ENCODE measurements at regions not wholly inside any gene's neighbourhood (a gene's known extent, or its start where the extent isn't known, plus 50 kb on each side); places are given as distances from the start of the nearest gene placed in this dataset.

- Histone ChIP-seq H3K4me2 (no peak overlapping the region), H3K9ac (no peak overlapping the region), H3F3A (ENCODE audit: low read depth) (no peaks in the 10 kb centered on the region), H3K36me3 (no peaks in the 10 kb centered on the region), H2AFZ (replicated peaks) (peak overlapping the region; percentile 35), H3K79me2 (ENCODE audit: low read depth) (no peaks in the 10 kb centered on the region), H3K9me3 (ENCODE audit: low read depth) (no peaks in the 10 kb centered on the region), H3K27ac (no peak overlapping the region), H4K20me1 (ENCODE audit: low read depth) (no peaks in the 10 kb centered on the region), H3K27me3 (no peaks in the 10 kb centered on the region), H3K4me1 (peaks cover 26% of the 10 kb centered on the region), H3K4me3 (no peak overlapping the region)
- TF ChIP-seq EZH2phosphoT487 (IDR thresholded peaks at IDR 0.05) (no peak), CTCF (IDR thresholded peaks at IDR 0.05) (no peak), EZH2 (IDR thresholded peaks at IDR 0.05) (no peak)
- H3K9me3 Mint-ChIP-seq: no peaks in the 10 kb centered on the region
- DNase-seq (ENCODE audit: low spot score): no peak
- H3K4me1 Mint-ChIP-seq: peaks cover 20% of the 10 kb centered on the region
- no peak overlapping the region for H3K4me3 Mint-ChIP-seq
- no peaks in the 10 kb centered on the region for H3K27me3 Mint-ChIP-seq (ENCODE audit: insufficient read depth, low read depth)
- no peak overlapping the region for H3K27ac Mint-ChIP-seq
- peaks cover 4% of the 10 kb centered on the region for H3K36me3 Mint-ChIP-seq
These were observed 579.4 kb upstream of the MIR17HG start for GRCh38 chr13:90768116-90768515.

- Mint-ChIP-seq H3K4me1 (peaks cover 33% of the 10 kb centered on the region), H3K4me3 (no peak overlapping the region), H3K27ac (no peak overlapping the region), H3K27me3 (ENCODE audit: insufficient read depth, low read depth) (no peaks in the 10 kb centered on the region), H3K36me3 (peaks cover 4% of the 10 kb centered on the region), H3K9me3 (no peaks in the 10 kb centered on the region)
- Histone ChIP-seq H3K4me3 (no peak overlapping the region), H3K79me2 (ENCODE audit: low read depth) (no peaks in the 10 kb centered on the region), H3K9ac (no peak overlapping the region), H3K27me3 (no peaks in the 10 kb centered on the region), H4K20me1 (ENCODE audit: low read depth) (no peaks in the 10 kb centered on the region), H3K9me3 (ENCODE audit: low read depth) (no peaks in the 10 kb centered on the region), H3K4me2 (no peak overlapping the region), H3K36me3 (no peaks in the 10 kb centered on the region), H3K27ac (no peak overlapping the region), H3F3A (ENCODE audit: low read depth) (peaks cover 7% of the 10 kb centered on the region), H2AFZ (replicated peaks) (no peak overlapping the region), H3K4me1 (peaks cover 38% of the 10 kb centered on the region)
- no peak for DNase-seq (ENCODE audit: low spot score)
- TF ChIP-seq CTCF (IDR thresholded peaks at IDR 0.05): no peak
- TF ChIP-seq EZH2phosphoT487 (IDR thresholded peaks at IDR 0.05): no peak
- no peak for TF ChIP-seq EZH2 (IDR thresholded peaks at IDR 0.05)
These were observed 578.1 kb upstream of the MIR17HG start for GRCh38 chr13:90769387-90769786.

GRCh38 chr13:90770334-90770733, 577.2 kb upstream of the MIR17HG start:
- Histone ChIP-seq H3K79me2 (ENCODE audit: low read depth) (no peaks in the 10 kb centered on the region), H3K36me3 (no peaks in the 10 kb centered on the region), H3K4me1 (peaks cover 38% of the 10 kb centered on the region), H3K9ac (no peak overlapping the region), H3K27me3 (no peaks in the 10 kb centered on the region), H3F3A (ENCODE audit: low read depth) (peaks cover 7% of the 10 kb centered on the region), H3K27ac (no peak overlapping the region), H3K4me3 (no peak overlapping the region), H4K20me1 (ENCODE audit: low read depth) (no peaks in the 10 kb centered on the region), H3K9me3 (ENCODE audit: low read depth) (no peaks in the 10 kb centered on the region), H3K4me2 (peak overlapping the region; percentile 15), H2AFZ (replicated peaks) (no peak overlapping the region)
- Mint-ChIP-seq H3K36me3 (peaks cover 4% of the 10 kb centered on the region), H3K27me3 (ENCODE audit: insufficient read depth, low read depth) (no peaks in the 10 kb centered on the region), H3K27ac (no peak overlapping the region), H3K4me1 (peaks cover 38% of the 10 kb centered on the region), H3K9me3 (no peaks in the 10 kb centered on the region), H3K4me3 (no peak overlapping the region)
- TF ChIP-seq CTCF (IDR thresholded peaks at IDR 0.05) (no peak), EZH2phosphoT487 (IDR thresholded peaks at IDR 0.05) (no peak), EZH2 (IDR thresholded peaks at IDR 0.05) (no peak)
- no peak for DNase-seq (ENCODE audit: low spot score)

Data from neural progenitor cell (in vitro differentiated cells).